ENCODE measurements at regions not wholly inside any gene's neighbourhood (a gene's known extent, or its start where the extent isn't known, plus 50 kb on each side); places are given as distances from the start of the nearest gene placed in this dataset.

- dilution Hi-C loops (cut with MboI; ENCODE audit: extremely low pct_ligation_motif_present, low sequenced_read_pairs) (no loop called here), intact Hi-C loops (cut with micrococcal nuclease) (no loop called here)
- no peak for DNase-seq (ENCODE audit: low read depth, low spot score)
- Histone ChIP-seq H3K4me1 (ENCODE audit: control insufficient read depth, extremely low read depth, insufficient read depth, low read length) (no peaks in the 10 kb centered on the region), H2AFZ (ENCODE audit: low read depth, low read length) (no peak overlapping the region), H3K4me3 (replicated peaks in 1 of 3; ENCODE audit: insufficient read depth in 1 of 3, low read depth in 1 of 3, low read length in 3 of 3) (no peak overlapping the region), H4K20me1 (replicated peaks; ENCODE audit: control insufficient read depth, extremely low read depth, insufficient read depth, low read length) (no peaks in the 10 kb centered on the region), H3K79me2 (ENCODE audit: control insufficient read depth, insufficient read depth, low read length) (no peaks in the 10 kb centered on the region), H3K27ac (ENCODE audit: insufficient read depth, low read depth, low read length) (no peak overlapping the region), H3K9me1 (replicated peaks; ENCODE audit: control insufficient read depth, extremely low read depth, insufficient read depth, low read length) (no peaks in the 10 kb centered on the region), H3K9ac (replicated peaks; ENCODE audit: extremely low read depth, insufficient read depth, low read length) (no peak overlapping the region), H3K4me2 (ENCODE audit: insufficient read depth, low read length) (no peak overlapping the region), H3K27me3 (ENCODE audit: control insufficient read depth in 2 of 2, insufficient read depth in 2 of 2, low read length in 2 of 2) (no peaks in the 10 kb centered on the region), H3K9me3 (replicated peaks; ENCODE audit: control insufficient read depth, insufficient read depth, low read length) (no peaks in the 10 kb centered on the region), H3K36me3 (ENCODE audit: control insufficient read depth in 2 of 2, extremely low read depth in 1 of 2, insufficient read depth in 2 of 2, low read length in 2 of 2) (no peaks in the 10 kb centered on the region)
- no peak for TF ChIP-seq MAX (IDR thresholded peaks at IDR 0.05; ENCODE audit: insufficient read depth, insufficient read length)
- no peak for TF ChIP-seq EZH2 (IDR thresholded peaks at IDR 0.05; ENCODE audit: borderline replicate concordance, low read depth, low read length, severe bottlenecking)
- TF ChIP-seq FOS (IDR thresholded peaks at IDR 0.05; ENCODE audit: borderline replicate concordance, insufficient read depth, low read length), result no peak
- no peak for TF ChIP-seq MYC (IDR thresholded peaks at IDR 0.05; ENCODE audit: low read depth, low read length)
- no peak for TF ChIP-seq POLR2AphosphoS5 (IDR thresholded peaks at IDR 0.05; ENCODE audit: insufficient read depth, low read depth, low read length)
- TF ChIP-seq JUN (IDR thresholded peaks at IDR 0.05; ENCODE audit: borderline replicate concordance, insufficient read depth, insufficient read length, low read depth), result no peak
- FAIRE-seq, result no peak
- POLR2A ChIA-PET, result no interaction called here
- CTCF ChIA-PET, result no interaction called here
- BruUV-seq (replicated peaks), result no TSS peak
Measured at GRCh38 chr5:28269978-28270377, 1231.6 kb upstream of the CDH9 start.

GRCh38 chr5:28265877-28266276, 1227.5 kb upstream of the CDH9 start:
- Histone ChIP-seq H3K36me3 (ENCODE audit: control insufficient read depth in 2 of 2, extremely low read depth in 1 of 2, insufficient read depth in 2 of 2, low read length in 2 of 2) (no peaks in the 10 kb centered on the region), H3K9me3 (replicated peaks; ENCODE audit: control insufficient read depth, insufficient read depth, low read length) (no peaks in the 10 kb centered on the region), H3K27ac (ENCODE audit: insufficient read depth, low read depth, low read length) (no peak overlapping the region), H3K9me1 (replicated peaks; ENCODE audit: control insufficient read depth, extremely low read depth, insufficient read depth, low read length) (no peaks in the 10 kb centered on the region), H3K4me2 (ENCODE audit: insufficient read depth, low read length) (no peak overlapping the region), H3K4me1 (ENCODE audit: control insufficient read depth, extremely low read depth, insufficient read depth, low read length) (no peaks in the 10 kb centered on the region), H3K9ac (replicated peaks; ENCODE audit: extremely low read depth, insufficient read depth, low read length) (no peak overlapping the region), H3K79me2 (ENCODE audit: control insufficient read depth, insufficient read depth, low read length) (no peaks in the 10 kb centered on the region), H4K20me1 (replicated peaks; ENCODE audit: control insufficient read depth, extremely low read depth, insufficient read depth, low read length) (no peaks in the 10 kb centered on the region), H3K4me3 (replicated peaks in 1 of 3; ENCODE audit: insufficient read depth in 1 of 3, low read depth in 1 of 3, low read length in 3 of 3) (no peak overlapping the region), H2AFZ (ENCODE audit: low read depth, low read length) (no peak overlapping the region), H3K27me3 (ENCODE audit: control insufficient read depth in 2 of 2, insufficient read depth in 2 of 2, low read length in 2 of 2) (no peaks in the 10 kb centered on the region)
- POLR2A ChIA-PET, result no interaction called here
- DNase-seq (ENCODE audit: low read depth, low spot score) (no peak), FAIRE-seq (no peak)
- TF ChIP-seq POLR2AphosphoS5 (IDR thresholded peaks at IDR 0.05; ENCODE audit: insufficient read depth, low read depth, low read length), result no peak
- TF ChIP-seq CTCF (IDR thresholded peaks at IDR 0.05; ENCODE audit: extremely low read depth in 1 of 2, insufficient read depth in 1 of 2, low read depth in 1 of 2, low read length in 2 of 2), result no peak
- no peak for TF ChIP-seq FOS (IDR thresholded peaks at IDR 0.05; ENCODE audit: borderline replicate concordance, insufficient read depth, low read length)
- no peak for TF ChIP-seq MYC (IDR thresholded peaks at IDR 0.05; ENCODE audit: low read depth, low read length)
- TF ChIP-seq POLR2A (IDR thresholded peaks at IDR 0.05; ENCODE audit: low read depth, low read length), result no peak
- no peak for TF ChIP-seq JUN (IDR thresholded peaks at IDR 0.05; ENCODE audit: borderline replicate concordance, insufficient read depth, insufficient read length, low read depth)
- no peak for TF ChIP-seq MAX (IDR thresholded peaks at IDR 0.05; ENCODE audit: insufficient read depth, insufficient read length)
- TF ChIP-seq GATA2 (IDR thresholded peaks at IDR 0.05; ENCODE audit: insufficient read depth, insufficient read length, low read depth, low read length), result no peak
- no peak for TF ChIP-seq EZH2 (IDR thresholded peaks at IDR 0.05; ENCODE audit: borderline replicate concordance, low read depth, low read length, severe bottlenecking)
- dilution Hi-C loops (cut with MboI; ENCODE audit: extremely low pct_ligation_motif_present, low sequenced_read_pairs) (no loop called here), intact Hi-C loops (cut with micrococcal nuclease) (no loop called here)
- CTCF ChIA-PET, result no interaction called here
- BruUV-seq (replicated peaks), result no TSS peak

All from endothelial cell of umbilical vein (primary cell).